ENCODE measurements at regions not wholly inside any gene's neighbourhood (a gene's known extent, or its start where the extent isn't known, plus 50 kb on each side); places are given as distances from the start of the nearest gene placed in this dataset.

GRCh38 chr5:58258984-58259684, 200.8 kb downstream of the PLK2 start:
- DNase-seq (ENCODE audit: low read depth in 2 of 2), result no peak

- DNase-seq (ENCODE audit: low read depth in 2 of 2), result peak in 1 of 2 donors; percentile 64
These were observed 203.9 kb downstream of the PLK2 start for GRCh38 chr5:58255970-58256369.

GRCh38 chr5:58255386-58255785, 204.5 kb downstream of the PLK2 start:
- DNase-seq (ENCODE audit: low read depth in 2 of 2), result no peak

- no peak for DNase-seq (ENCODE audit: low read depth in 2 of 2)
These were observed 211.7 kb downstream of the PLK2 start for GRCh38 chr5:58248221-58248620.

GRCh38 chr5:58246461-58246944, 213.4 kb downstream of the PLK2 start:
- DNase-seq (ENCODE audit: low read depth in 2 of 2), result peak in 1 of 2 donors; percentile 77

- peak; percentile 77 to 94 for DNase-seq (ENCODE audit: low read depth in 2 of 2)
These were observed 214.4 kb downstream of the PLK2 start for GRCh38 chr5:58245476-58245840.

- DNase-seq (ENCODE audit: low read depth in 2 of 2), result peak in 1 of 2 donors; percentile 54
These were observed 214.9 kb downstream of the PLK2 start for GRCh38 chr5:58244819-58245475.

- peak in 1 of 2 donors; percentile 98 for DNase-seq (ENCODE audit: low read depth in 2 of 2)
These were observed 218.5 kb downstream of the PLK2 start for GRCh38 chr5:58241389-58241788.

GRCh38 chr5:58240322-58240721, 219.6 kb downstream of the PLK2 start:
- DNase-seq (ENCODE audit: low read depth in 2 of 2), result peak in 1 of 2 donors; percentile 90

GRCh38 chr5:58239731-58240130, 220.2 kb downstream of the PLK2 start:
- peak in 1 of 2 donors; percentile 66 for DNase-seq (ENCODE audit: low read depth in 2 of 2)

- DNase-seq (ENCODE audit: low read depth in 2 of 2), result no peak
These were observed 220.8 kb downstream of the PLK2 start for GRCh38 chr5:58239045-58239444.

- no peak for DNase-seq (ENCODE audit: low read depth in 2 of 2)
These were observed 223.4 kb downstream of the PLK2 start for GRCh38 chr5:58236498-58236897.

GRCh38 chr5:58235299-58235698, 224.6 kb downstream of the PLK2 start:
- no peak for DNase-seq (ENCODE audit: low read depth in 2 of 2)

- no peak for DNase-seq (ENCODE audit: low read depth in 2 of 2)
These were observed 227.8 kb downstream of the PLK2 start for GRCh38 chr5:58232130-58232529.

GRCh38 chr5:58231041-58231440, 228.8 kb downstream of the PLK2 start:
- DNase-seq (ENCODE audit: low read depth in 2 of 2), result no peak

GRCh38 chr5:58228896-58229295, 231.0 kb downstream of the PLK2 start:
- DNase-seq (ENCODE audit: low read depth in 2 of 2), result peak; percentile 59 to 96

GRCh38 chr5:58227858-58228257, 232.0 kb downstream of the PLK2 start:
- DNase-seq (ENCODE audit: low read depth in 2 of 2), result no peak

GRCh38 chr5:58224661-58225060, 235.2 kb downstream of the PLK2 start:
- peak; percentile 13 to 72 for DNase-seq (ENCODE audit: low read depth in 2 of 2)

GRCh38 chr5:58224221-58224620, 235.7 kb downstream of the PLK2 start:
- DNase-seq (ENCODE audit: low read depth in 2 of 2), result no peak

GRCh38 chr5:58215364-58215763, 244.5 kb downstream of the PLK2 start:
- no peak for DNase-seq (ENCODE audit: low read depth in 2 of 2)

GRCh38 chr5:58211441-58211840, 248.4 kb downstream of the PLK2 start:
- no peak for DNase-seq (ENCODE audit: low read depth in 2 of 2)

- no peak for DNase-seq (ENCODE audit: low read depth in 2 of 2)
These were observed 251.2 kb downstream of the PLK2 start for GRCh38 chr5:58208674-58209073.

- peak in 1 of 2 donors; percentile 9 for DNase-seq (ENCODE audit: low read depth in 2 of 2)
These were observed 252.8 kb downstream of the PLK2 start for GRCh38 chr5:58207076-58207475.
